Activated CD4-positive, alpha-beta T cell treated with anti-CD3 and anti-CD28 coated beads, Interleukin-2, amount 50 U/mL, for 24 hours (primary cell): ENCODE measurements at regions not wholly inside any gene's neighbourhood (a gene's known extent, or its start where the extent isn't known, plus 50 kb on each side); places are given as distances from the start of the nearest gene placed in this dataset.
"Not testable (repeated sequence)": the region's sequence is repeated elsewhere in the genome, so short reads cannot be mapped to it uniquely, and the experiment has no call there.

ENCODE experiments used
- DNase-seq, 2 donors: peaks; one replicate each; pipeline ENCODE4 v3.0.0-alpha.2; 2020; ENCODE audit warnings: low read depth in 1 of 2, low spot score in 1 of 2

GRCh38 chr14:37711831-37712475 lies 116.5 kb downstream of the TTC6 start:
- DNase-seq = no peak

GRCh38 chr14:37712476-37712860 lies 117.0 kb downstream of the TTC6 start:
- DNase-seq = not testable (repeated sequence)

- DNase-seq = no peak
Measured at GRCh38 chr14:37712976-37713431, 117.6 kb downstream of the TTC6 start.

- no peak for DNase-seq
Measured at GRCh38 chr14:37720131-37720530, 124.7 kb downstream of the TTC6 start.

GRCh38 chr14:37721976-37722659 lies 126.7 kb downstream of the TTC6 start:
- DNase-seq = no peak

- DNase-seq = no peak
Measured at GRCh38 chr14:37723515-37723914, 128.1 kb downstream of the TTC6 start.

- DNase-seq = no peak
Measured at GRCh38 chr14:37726708-37727107, 131.3 kb downstream of the TTC6 start.

- no peak for DNase-seq
Measured at GRCh38 chr14:37729218-37729617, 133.8 kb downstream of the TTC6 start.

GRCh38 chr14:37731094-37731493 lies 135.7 kb downstream of the TTC6 start:
- DNase-seq = no peak

- DNase-seq = no peak
Measured at GRCh38 chr14:37745657-37746056, 150.2 kb downstream of the TTC6 start.

GRCh38 chr14:37746140-37746832 lies 150.9 kb downstream of the TTC6 start:
- DNase-seq = no peak

GRCh38 chr14:37753459-37753858 lies 158.0 kb downstream of the TTC6 start:
- DNase-seq = no peak

GRCh38 chr14:37760275-37760674 lies 164.8 kb downstream of the TTC6 start:
- DNase-seq = not testable (repeated sequence)

GRCh38 chr14:37763266-37763665 lies 167.8 kb downstream of the TTC6 start:
- no peak for DNase-seq

GRCh38 chr14:37772283-37772682 lies 176.9 kb downstream of the TTC6 start:
- DNase-seq = not testable (repeated sequence)

GRCh38 chr14:37776791-37777499 lies 181.5 kb downstream of the TTC6 start:
- no peak for DNase-seq

- no peak for DNase-seq
Measured at GRCh38 chr14:37778135-37778943, 182.9 kb downstream of the TTC6 start.

- DNase-seq = no peak
Measured at GRCh38 chr14:37779480-37779879, 184.1 kb downstream of the TTC6 start.

- DNase-seq = not testable (repeated sequence)
Measured at GRCh38 chr14:37780731-37781130, 185.3 kb downstream of the TTC6 start.

- not testable (repeated sequence) for DNase-seq
Measured at GRCh38 chr14:37784203-37784826, 188.9 kb downstream of the TTC6 start.
